ENCODE measurements at regions not wholly inside any gene's neighbourhood (a gene's known extent, or its start where the extent isn't known, plus 50 kb on each side); places are given as distances from the start of the nearest gene placed in this dataset.

DNA sequence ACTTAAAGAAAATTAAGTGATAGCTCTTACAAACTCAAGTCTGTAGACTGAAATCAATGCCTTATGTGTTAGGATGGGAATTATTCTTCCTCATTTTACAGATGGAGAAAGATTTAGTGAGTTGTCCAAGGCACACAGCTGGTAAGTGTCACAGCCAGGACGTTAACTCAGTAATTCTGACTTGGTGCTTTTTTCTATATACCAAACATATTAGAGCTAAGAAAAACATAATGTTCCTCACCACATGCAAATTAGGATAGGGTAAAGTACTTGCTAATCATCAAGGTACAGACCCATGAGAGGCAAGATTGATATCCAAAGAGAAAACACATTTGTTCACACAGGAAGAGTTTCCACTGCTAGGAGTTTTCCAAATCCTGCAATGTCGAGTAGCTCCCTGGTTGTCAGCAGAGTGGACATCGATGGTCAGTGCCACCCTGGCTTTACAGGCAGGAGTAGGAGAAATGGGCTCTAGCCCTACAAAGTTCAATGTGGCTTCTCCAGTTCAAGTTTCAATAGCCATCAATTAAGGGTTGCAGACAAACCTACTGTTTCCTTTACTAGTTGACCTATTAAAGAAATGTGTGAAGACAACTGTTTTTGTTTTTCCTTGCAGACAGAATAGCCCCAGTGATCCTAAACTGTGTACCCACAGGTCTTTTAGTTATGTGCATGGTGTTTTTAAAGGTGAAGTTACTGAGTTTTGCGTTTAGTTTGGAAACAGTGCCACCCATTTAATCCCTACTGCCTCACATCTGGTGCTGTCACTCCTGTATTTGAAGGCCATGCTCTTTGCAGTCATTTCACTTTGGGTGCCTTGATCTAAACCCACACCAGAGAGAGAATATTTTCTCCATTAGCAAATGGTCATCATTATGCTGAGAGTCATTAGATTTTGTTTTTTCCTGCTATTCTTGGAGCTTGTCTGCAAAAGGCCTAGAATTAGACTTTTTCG lies 460.8 kb upstream of the SMARCA2 start:
- no peak for TF ChIP-seq ZNF274 (IDR thresholded peaks at IDR 0.05; ENCODE audit: low read depth, low read length)
- TF ChIP-seq YY1 (IDR thresholded peaks at IDR 0.05; ENCODE audit: insufficient read depth, insufficient read length) = no peak
- no peak for TF ChIP-seq SUZ12 (IDR thresholded peaks at IDR 0.05; ENCODE audit: extremely low read depth, insufficient read depth, insufficient read length)

Measured in NT2/D1 (cell line).